WERI-Rb-1 (cell line): ENCODE measurements at regions not wholly inside any gene's neighbourhood (a gene's known extent, or its start where the extent isn't known, plus 50 kb on each side); places are given as distances from the start of the nearest gene placed in this dataset.

ENCODE experiments used
- DNase-seq: peaks from one replicate; pipeline ENCODE4 v3.0.0-alpha.2; 2020
- H3K27ac ChIP-seq: fragments of 250-450 bp; sonication (Bioruptor Pico); 2 replicates; pipeline ENCODE4 v1.5.1; 2020; ENCODE audit warnings: mild to moderate bottlenecking, moderate library complexity
- H3K27me3 ChIP-seq: fragments of 250-450 bp; sonication (Bioruptor Pico); 2 replicates; pipeline ENCODE4 v1.5.1; 2021; ENCODE audit warnings: mild to moderate bottlenecking, low read depth, moderate library complexity; ENCODE audit not compliant: insufficient read depth, severe bottlenecking
- H3K36me3 ChIP-seq: fragments of 250-450 bp; sonication (Bioruptor Pico); 2 replicates; pipeline ENCODE4 v1.5.1; 2020; ENCODE audit warnings: mild to moderate bottlenecking, moderate library complexity
- H3K4me3 ChIP-seq: 2 replicates; pipeline ENCODE4 v1.5.1; 2011; ENCODE audit warnings: low read depth, mild to moderate bottlenecking, control low read depth, low read length
- H3K9me3 ChIP-seq: fragments of 250-450 bp; sonication (Bioruptor Pico); 2 replicates; pipeline ENCODE4 v1.5.1; 2021; ENCODE audit warnings: mild to moderate bottlenecking, moderate library complexity; ENCODE audit not compliant: severe bottlenecking
- TF ChIP-seq, protein P1 (sequence below): IDR thresholded peaks from 2 replicates; pipeline ENCODE4 v1.5.1; 2011; ENCODE audit warnings: low read depth, mild to moderate bottlenecking, control low read depth, inconsistent platforms, low read length

- no peak for DNase-seq
- no peaks in the 10 kb centered on the region for H3K36me3 ChIP-seq
- H3K27me3 ChIP-seq: no peaks in the 10 kb centered on the region
- TF ChIP-seq, protein P1, sequence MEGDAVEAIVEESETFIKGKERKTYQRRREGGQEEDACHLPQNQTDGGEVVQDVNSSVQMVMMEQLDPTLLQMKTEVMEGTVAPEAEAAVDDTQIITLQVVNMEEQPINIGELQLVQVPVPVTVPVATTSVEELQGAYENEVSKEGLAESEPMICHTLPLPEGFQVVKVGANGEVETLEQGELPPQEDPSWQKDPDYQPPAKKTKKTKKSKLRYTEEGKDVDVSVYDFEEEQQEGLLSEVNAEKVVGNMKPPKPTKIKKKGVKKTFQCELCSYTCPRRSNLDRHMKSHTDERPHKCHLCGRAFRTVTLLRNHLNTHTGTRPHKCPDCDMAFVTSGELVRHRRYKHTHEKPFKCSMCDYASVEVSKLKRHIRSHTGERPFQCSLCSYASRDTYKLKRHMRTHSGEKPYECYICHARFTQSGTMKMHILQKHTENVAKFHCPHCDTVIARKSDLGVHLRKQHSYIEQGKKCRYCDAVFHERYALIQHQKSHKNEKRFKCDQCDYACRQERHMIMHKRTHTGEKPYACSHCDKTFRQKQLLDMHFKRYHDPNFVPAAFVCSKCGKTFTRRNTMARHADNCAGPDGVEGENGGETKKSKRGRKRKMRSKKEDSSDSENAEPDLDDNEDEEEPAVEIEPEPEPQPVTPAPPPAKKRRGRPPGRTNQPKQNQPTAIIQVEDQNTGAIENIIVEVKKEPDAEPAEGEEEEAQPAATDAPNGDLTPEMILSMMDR: no peak
- H3K9me3 ChIP-seq: no peaks in the 10 kb centered on the region
- H3K4me3 ChIP-seq: peak overlapping the region; percentile 36; the same call in 1 of the 2 replicates
- H3K27ac ChIP-seq: no peak overlapping the region; the same call in 1 of the 2 replicates
Observed at GRCh38 chr4:165689159-165689558, 183.9 kb upstream of the TLL1 start.

DNA sequence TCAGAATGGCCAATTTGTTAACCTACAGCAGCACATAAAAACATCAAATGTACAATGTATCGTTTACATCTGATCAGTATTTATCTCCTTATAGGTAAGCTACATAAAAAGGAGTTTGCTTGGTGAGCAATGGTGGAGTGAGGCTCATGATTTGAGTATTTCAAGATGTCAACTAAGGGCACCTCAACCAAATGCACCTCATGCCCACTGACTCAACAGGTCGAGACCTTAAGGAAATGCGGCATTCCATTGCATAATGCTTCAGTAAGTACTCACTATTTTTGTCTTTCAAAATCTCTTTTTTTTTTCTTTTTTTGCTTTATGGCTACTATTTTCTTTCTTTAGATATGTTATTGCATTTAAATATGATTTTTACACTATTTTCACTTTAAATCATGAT lies 181.0 kb upstream of the TLL1 start:
- no peak overlapping the region for H3K4me3 ChIP-seq
- H3K9me3 ChIP-seq: no peaks in the 10 kb centered on the region
- H3K27me3 ChIP-seq: no peaks in the 10 kb centered on the region
- no peak for DNase-seq
- no peak overlapping the region for H3K27ac ChIP-seq
- TF ChIP-seq, protein P1: no peak
- no peaks in the 10 kb centered on the region for H3K36me3 ChIP-seq

DNA sequence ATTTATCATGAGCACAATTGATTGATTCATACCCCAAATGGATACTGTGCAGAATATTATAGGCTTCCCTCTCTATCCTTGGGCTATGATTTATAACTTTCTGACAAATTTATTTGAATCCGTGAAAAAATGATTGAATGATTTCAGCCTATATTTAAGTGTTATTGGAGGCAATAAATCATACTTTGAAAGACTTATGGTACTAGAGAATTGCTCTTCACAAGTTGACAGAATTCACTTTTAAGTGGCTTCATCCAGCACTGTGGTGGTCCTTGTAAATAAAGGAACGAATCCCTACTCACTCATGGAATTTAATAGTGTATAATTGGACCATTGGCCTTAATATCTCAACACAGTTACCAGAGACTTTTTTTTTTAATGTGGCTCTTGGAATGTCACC lies 174.8 kb upstream of the TLL1 start:
- H3K36me3 ChIP-seq: no peaks in the 10 kb centered on the region
- no peak for DNase-seq
- no peaks in the 10 kb centered on the region for H3K9me3 ChIP-seq
- H3K4me3 ChIP-seq: no peak overlapping the region
- no peaks in the 10 kb centered on the region for H3K27me3 ChIP-seq
- TF ChIP-seq, protein P1: no peak
- no peak overlapping the region for H3K27ac ChIP-seq

DNA sequence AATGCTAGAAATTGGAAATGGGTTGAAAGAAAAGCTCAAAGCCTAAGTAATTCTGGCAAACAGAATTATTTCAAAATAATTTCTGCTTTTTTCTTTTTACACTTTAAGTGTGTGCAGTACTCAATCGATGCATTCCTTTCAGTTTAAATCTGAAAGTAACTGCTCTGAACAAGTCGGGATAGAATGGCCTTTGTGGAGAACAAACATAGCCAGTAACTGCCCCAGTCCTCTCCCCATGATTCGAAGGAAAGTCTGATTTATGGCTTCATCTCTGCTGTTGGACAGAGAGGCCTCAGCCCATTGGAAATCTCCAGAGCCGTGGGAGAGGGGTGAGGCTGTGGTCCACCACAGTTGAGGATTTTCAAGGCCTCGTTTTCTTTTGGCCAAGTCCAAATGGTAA lies 174.0 kb upstream of the TLL1 start:
- DNase-seq: no peak
- TF ChIP-seq, protein P1: no peak
- Histone ChIP-seq H3K36me3 (no peaks in the 10 kb centered on the region), H3K9me3 (no peaks in the 10 kb centered on the region), H3K27ac (no peak overlapping the region), H3K27me3 (no peaks in the 10 kb centered on the region), H3K4me3 (no peak overlapping the region)

DNA sequence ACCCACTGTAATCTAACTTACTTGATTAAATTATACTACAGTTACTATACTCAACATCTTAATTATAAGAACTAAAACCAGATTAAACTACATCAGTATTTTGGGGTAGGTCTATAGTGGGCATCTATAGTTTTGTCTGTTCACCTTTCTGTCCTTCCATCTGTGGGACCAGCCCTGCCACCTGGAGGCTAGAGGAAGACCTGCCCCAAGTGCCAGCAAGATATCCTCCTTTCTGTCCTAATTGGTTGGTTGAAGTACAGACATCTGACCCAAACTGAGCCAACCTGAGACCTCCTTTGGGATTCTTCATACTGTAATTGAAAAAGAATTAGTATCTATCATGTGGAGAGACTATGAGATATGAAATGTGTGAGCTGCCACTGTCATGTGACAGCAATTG lies 172.2 kb upstream of the TLL1 start:
- Histone ChIP-seq H3K4me3 (no peak overlapping the region), H3K9me3 (no peaks in the 10 kb centered on the region), H3K36me3 (no peaks in the 10 kb centered on the region), H3K27me3 (no peaks in the 10 kb centered on the region), H3K27ac (no peak overlapping the region)
- peak; percentile 25 for DNase-seq
- TF ChIP-seq, protein P1: peak; percentile 62

DNA sequence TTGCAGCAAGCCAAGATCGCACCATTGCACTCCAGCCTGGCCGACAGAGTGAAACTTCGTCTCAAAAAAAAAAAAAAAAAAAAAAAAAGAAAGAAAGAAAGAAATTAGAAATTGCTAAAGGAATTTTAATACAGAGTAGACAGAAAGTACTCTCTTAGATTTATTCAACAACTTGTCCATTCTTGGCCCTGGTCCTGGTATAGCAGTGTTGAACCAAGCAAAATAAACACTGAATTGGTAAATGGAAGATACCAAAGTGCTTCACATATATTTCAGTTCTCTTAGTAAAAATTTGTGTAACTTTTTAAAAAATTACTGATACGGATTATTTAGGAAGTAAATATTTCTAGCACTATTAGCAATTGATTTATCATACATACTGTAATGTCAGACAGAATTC lies 165.9 kb upstream of the TLL1 start:
- H3K36me3 ChIP-seq: no peaks in the 10 kb centered on the region
- TF ChIP-seq, protein P1: no peak
- H3K27ac ChIP-seq: no peak overlapping the region
- H3K4me3 ChIP-seq: no peak overlapping the region
- DNase-seq: no peak
- H3K9me3 ChIP-seq: no peaks in the 10 kb centered on the region
- H3K27me3 ChIP-seq: no peaks in the 10 kb centered on the region
